ENCODE measurements at regions not wholly inside any gene's neighbourhood (a gene's known extent, or its start where the extent isn't known, plus 50 kb on each side); places are given as distances from the start of the nearest gene placed in this dataset.

GRCh38 chr5:121667292-121667691 is 184.4 kb upstream of the FTMT start:
- peaks cover 24% of the 10 kb centered on the region for H3K9me3 ChIP-seq (replicated peaks)
- H3K36me3 ChIP-seq = no peaks in the 10 kb centered on the region
- no peaks in the 10 kb centered on the region for H3K27me3 ChIP-seq (ENCODE audit: low read depth)
- H3K4me3 ChIP-seq = no peak overlapping the region
- DNase-seq = no peak
- no peaks in the 10 kb centered on the region for H3K4me1 ChIP-seq
- TF ChIP-seq CTCF (IDR thresholded peaks at IDR 0.05; ENCODE audit: borderline replicate concordance) = no peak
- intact Hi-C loops (cut with micrococcal nuclease) = no loop called here
- H3K27ac ChIP-seq (replicated peaks) = no peak overlapping the region

GRCh38 chr5:121668635-121669034 is 183.0 kb upstream of the FTMT start:
- DNase-seq = no peak
- Histone ChIP-seq H3K36me3 (no peaks in the 10 kb centered on the region), H3K4me1 (no peaks in the 10 kb centered on the region), H3K9me3 (replicated peaks) (peaks cover 24% of the 10 kb centered on the region), H3K27me3 (ENCODE audit: low read depth) (no peaks in the 10 kb centered on the region), H3K4me3 (no peak overlapping the region), H3K27ac (replicated peaks) (no peak overlapping the region)
- intact Hi-C loops (cut with micrococcal nuclease) = no loop called here
- TF ChIP-seq CTCF (IDR thresholded peaks at IDR 0.05; ENCODE audit: borderline replicate concordance) = no peak

- Histone ChIP-seq H3K4me3 (no peak overlapping the region), H3K36me3 (no peaks in the 10 kb centered on the region), H3K27me3 (ENCODE audit: low read depth) (no peaks in the 10 kb centered on the region), H3K27ac (replicated peaks) (no peak overlapping the region), H3K4me1 (no peaks in the 10 kb centered on the region), H3K9me3 (replicated peaks) (no peaks in the 10 kb centered on the region)
- intact Hi-C loops (cut with micrococcal nuclease) = no loop called here
- no peak for DNase-seq
- TF ChIP-seq CTCF (IDR thresholded peaks at IDR 0.05; ENCODE audit: borderline replicate concordance) = no peak
Measured at GRCh38 chr5:121671624-121672023, 180.1 kb upstream of the FTMT start.

- DNase-seq = no peak
- H3K4me1 ChIP-seq = no peaks in the 10 kb centered on the region
- H3K27ac ChIP-seq (replicated peaks) = no peak overlapping the region
- no peaks in the 10 kb centered on the region for H3K36me3 ChIP-seq
- H3K9me3 ChIP-seq (replicated peaks) = peaks cover 26% of the 10 kb centered on the region
- no peaks in the 10 kb centered on the region for H3K27me3 ChIP-seq (ENCODE audit: low read depth)
- no peak overlapping the region for H3K4me3 ChIP-seq
- no peak for TF ChIP-seq CTCF (IDR thresholded peaks at IDR 0.05; ENCODE audit: borderline replicate concordance)
- intact Hi-C loops (cut with micrococcal nuclease) = no loop called here
Measured at GRCh38 chr5:121675924-121676323, 175.8 kb upstream of the FTMT start.

- H3K4me1 ChIP-seq = no peaks in the 10 kb centered on the region
- no peaks in the 10 kb centered on the region for H3K36me3 ChIP-seq
- H3K27ac ChIP-seq (replicated peaks) = no peak overlapping the region
- TF ChIP-seq CTCF (IDR thresholded peaks at IDR 0.05; ENCODE audit: borderline replicate concordance) = no peak
- no peak overlapping the region for H3K4me3 ChIP-seq
- peaks cover 46% of the 10 kb centered on the region for H3K9me3 ChIP-seq (replicated peaks)
- DNase-seq = no peak
- intact Hi-C loops (cut with micrococcal nuclease) = no loop called here
- H3K27me3 ChIP-seq (ENCODE audit: low read depth) = no peaks in the 10 kb centered on the region
Measured at GRCh38 chr5:121681229-121681855, 170.3 kb upstream of the FTMT start.

All from left ventricle myocardium inferior (tissue), 1 donor.